ENCODE measurements at regions not wholly inside any gene's neighbourhood (a gene's known extent, or its start where the extent isn't known, plus 50 kb on each side); places are given as distances from the start of the nearest gene placed in this dataset.

GRCh38 chr5:141786700-141787099 is 91.5 kb downstream of the PCDH1 start:
- H3K27me3 ChIP-seq (ENCODE audit: control insufficient read depth in 3 of 3, insufficient read depth in 3 of 3, low read length in 3 of 3): peaks cover 3 to 14% (median 11%) of the 10 kb centered on the region in 3 donors
- H3K4me1 ChIP-seq (ENCODE audit: control insufficient read depth in 3 of 3, insufficient read depth in 3 of 3, low read length in 3 of 3): peaks cover 0 to 4% (median 0%) of the 10 kb centered on the region in 3 donors
- no peaks in the 10 kb centered on the region for H3K9me3 ChIP-seq (ENCODE audit: control insufficient read depth in 3 of 3, low read length in 3 of 3)
- H3K9ac ChIP-seq (ENCODE audit: low read depth in 1 of 3, low read length in 3 of 3): no peak overlapping the region
- no peaks in the 10 kb centered on the region for H3K36me3 ChIP-seq (ENCODE audit: control insufficient read depth in 3 of 3, insufficient read depth in 3 of 3, low read length in 3 of 3)
- H3K27ac ChIP-seq (ENCODE audit: low read depth, low read length): no peak overlapping the region
- H3K4me3 ChIP-seq (ENCODE audit: low read length in 3 of 3): no peak overlapping the region

GRCh38 chr5:141785711-141786110 is 92.5 kb downstream of the PCDH1 start:
- Histone ChIP-seq H3K4me3 (ENCODE audit: low read length in 3 of 3) (no peak overlapping the region), H3K4me1 (ENCODE audit: control insufficient read depth in 3 of 3, insufficient read depth in 3 of 3, low read length in 3 of 3) (peaks cover 0 to 7% (median 0%) of the 10 kb centered on the region in 3 donors), H3K9me3 (ENCODE audit: control insufficient read depth in 3 of 3, low read length in 3 of 3) (no peaks in the 10 kb centered on the region), H3K9ac (ENCODE audit: low read depth in 1 of 3, low read length in 3 of 3) (no peak overlapping the region), H3K36me3 (ENCODE audit: control insufficient read depth in 3 of 3, insufficient read depth in 3 of 3, low read length in 3 of 3) (no peaks in the 10 kb centered on the region), H3K27me3 (ENCODE audit: control insufficient read depth in 3 of 3, insufficient read depth in 3 of 3, low read length in 3 of 3) (peaks cover 3 to 15% (median 11%) of the 10 kb centered on the region in 3 donors), H3K27ac (ENCODE audit: low read depth, low read length) (no peak overlapping the region)

- Histone ChIP-seq H3K4me1 (ENCODE audit: control insufficient read depth in 3 of 3, insufficient read depth in 3 of 3, low read length in 3 of 3) (peaks cover 0 to 11% (median under 1%) of the 10 kb centered on the region in 3 donors), H3K36me3 (ENCODE audit: control insufficient read depth in 3 of 3, insufficient read depth in 3 of 3, low read length in 3 of 3) (no peaks in the 10 kb centered on the region), H3K9me3 (ENCODE audit: control insufficient read depth in 3 of 3, low read length in 3 of 3) (no peaks in the 10 kb centered on the region), H3K9ac (ENCODE audit: low read depth in 1 of 3, low read length in 3 of 3) (no peak overlapping the region), H3K27ac (ENCODE audit: low read depth, low read length) (no peak overlapping the region), H3K27me3 (ENCODE audit: control insufficient read depth in 3 of 3, insufficient read depth in 3 of 3, low read length in 3 of 3) (peaks cover 3 to 15% (median 11%) of the 10 kb centered on the region in 3 donors), H3K4me3 (ENCODE audit: low read length in 3 of 3) (no peak overlapping the region)
Observed at GRCh38 chr5:141785135-141785534, 93.1 kb downstream of the PCDH1 start.

- H3K4me3 ChIP-seq (ENCODE audit: low read length in 3 of 3): no peak overlapping the region
- no peaks in the 10 kb centered on the region for H3K9me3 ChIP-seq (ENCODE audit: control insufficient read depth in 3 of 3, low read length in 3 of 3)
- H3K27ac ChIP-seq (ENCODE audit: low read depth, low read length): no peak overlapping the region
- H3K9ac ChIP-seq (ENCODE audit: low read depth in 1 of 3, low read length in 3 of 3): no peak overlapping the region
- peaks cover 3 to 15% (median 11%) of the 10 kb centered on the region in 3 donors for H3K27me3 ChIP-seq (ENCODE audit: control insufficient read depth in 3 of 3, insufficient read depth in 3 of 3, low read length in 3 of 3)
- no peaks in the 10 kb centered on the region for H3K36me3 ChIP-seq (ENCODE audit: control insufficient read depth in 3 of 3, insufficient read depth in 3 of 3, low read length in 3 of 3)
- H3K4me1 ChIP-seq (ENCODE audit: control insufficient read depth in 3 of 3, insufficient read depth in 3 of 3, low read length in 3 of 3): peaks cover 2 to 15% (median 5%) of the 10 kb centered on the region in 3 donors
Observed at GRCh38 chr5:141784529-141784928, 93.7 kb downstream of the PCDH1 start.

GRCh38 chr5:141783947-141784296 is 94.3 kb downstream of the PCDH1 start:
- Histone ChIP-seq H3K4me1 (ENCODE audit: control insufficient read depth in 3 of 3, insufficient read depth in 3 of 3, low read length in 3 of 3) (peaks cover 2 to 15% (median 6%) of the 10 kb centered on the region in 3 donors), H3K9ac (ENCODE audit: low read depth in 1 of 3, low read length in 3 of 3) (no peak overlapping the region), H3K27me3 (ENCODE audit: control insufficient read depth in 3 of 3, insufficient read depth in 3 of 3, low read length in 3 of 3) (peaks cover 3 to 15% (median 9%) of the 10 kb centered on the region in 3 donors), H3K27ac (ENCODE audit: low read depth, low read length) (no peak overlapping the region), H3K36me3 (ENCODE audit: control insufficient read depth in 3 of 3, insufficient read depth in 3 of 3, low read length in 3 of 3) (no peaks in the 10 kb centered on the region), H3K4me3 (ENCODE audit: low read length in 3 of 3) (no peak overlapping the region), H3K9me3 (ENCODE audit: control insufficient read depth in 3 of 3, low read length in 3 of 3) (no peaks in the 10 kb centered on the region)

GRCh38 chr5:141783005-141783946 is 94.9 kb downstream of the PCDH1 start:
- Histone ChIP-seq H3K27ac (ENCODE audit: low read depth, low read length) (no peak overlapping the region), H3K4me1 (ENCODE audit: control insufficient read depth in 3 of 3, insufficient read depth in 3 of 3, low read length in 3 of 3) (peaks cover 2 to 15% (median 6%) of the 10 kb centered on the region in 3 donors), H3K36me3 (ENCODE audit: control insufficient read depth in 3 of 3, insufficient read depth in 3 of 3, low read length in 3 of 3) (no peaks in the 10 kb centered on the region), H3K27me3 (ENCODE audit: control insufficient read depth in 3 of 3, insufficient read depth in 3 of 3, low read length in 3 of 3) (peaks cover 3 to 14% (median 8%) of the 10 kb centered on the region in 3 donors), H3K9ac (ENCODE audit: low read depth in 1 of 3, low read length in 3 of 3) (no peak overlapping the region), H3K4me3 (ENCODE audit: low read length in 3 of 3) (no peak overlapping the region), H3K9me3 (ENCODE audit: control insufficient read depth in 3 of 3, low read length in 3 of 3) (no peaks in the 10 kb centered on the region)

- Histone ChIP-seq H3K36me3 (ENCODE audit: control insufficient read depth in 3 of 3, insufficient read depth in 3 of 3, low read length in 3 of 3) (no peaks in the 10 kb centered on the region), H3K27me3 (ENCODE audit: control insufficient read depth in 3 of 3, insufficient read depth in 3 of 3, low read length in 3 of 3) (peaks cover 0 to 12% (median 1%) of the 10 kb centered on the region in 3 donors), H3K9me3 (ENCODE audit: control insufficient read depth in 3 of 3, low read length in 3 of 3) (no peaks in the 10 kb centered on the region), H3K27ac (ENCODE audit: low read depth, low read length) (no peak overlapping the region), H3K9ac (ENCODE audit: low read depth in 1 of 3, low read length in 3 of 3) (no peak overlapping the region), H3K4me3 (ENCODE audit: low read length in 3 of 3) (no peak overlapping the region), H3K4me1 (ENCODE audit: control insufficient read depth in 3 of 3, insufficient read depth in 3 of 3, low read length in 3 of 3) (peaks cover 2 to 12% (median 6%) of the 10 kb centered on the region in 3 donors)
Observed at GRCh38 chr5:141781910-141782309, 96.3 kb downstream of the PCDH1 start.

GRCh38 chr5:141780952-141781781 is 97.0 kb downstream of the PCDH1 start:
- Histone ChIP-seq H3K4me3 (ENCODE audit: low read length in 3 of 3) (no peak overlapping the region), H3K27me3 (ENCODE audit: control insufficient read depth in 3 of 3, insufficient read depth in 3 of 3, low read length in 3 of 3) (peaks cover 0 to 12% (median 0%) of the 10 kb centered on the region in 3 donors), H3K9ac (ENCODE audit: low read depth in 1 of 3, low read length in 3 of 3) (no peak overlapping the region), H3K36me3 (ENCODE audit: control insufficient read depth in 3 of 3, insufficient read depth in 3 of 3, low read length in 3 of 3) (no peaks in the 10 kb centered on the region), H3K4me1 (ENCODE audit: control insufficient read depth in 3 of 3, insufficient read depth in 3 of 3, low read length in 3 of 3) (peaks cover 2 to 12% (median 6%) of the 10 kb centered on the region in 3 donors), H3K9me3 (ENCODE audit: control insufficient read depth in 3 of 3, low read length in 3 of 3) (no peaks in the 10 kb centered on the region), H3K27ac (ENCODE audit: low read depth, low read length) (no peak overlapping the region)

- no peak overlapping the region for H3K27ac ChIP-seq (ENCODE audit: low read depth, low read length)
Observed at GRCh38 chr5:141780240-141780951, 97.8 kb downstream of the PCDH1 start.

More at GRCh38 chr5:141780240-141780951, 97.8 kb downstream of the PCDH1 start:
- no peaks in the 10 kb centered on the region for H3K36me3 ChIP-seq (ENCODE audit: control insufficient read depth in 3 of 3, insufficient read depth in 3 of 3, low read length in 3 of 3)
- H3K4me1 ChIP-seq (ENCODE audit: control insufficient read depth in 3 of 3, insufficient read depth in 3 of 3, low read length in 3 of 3): peaks cover 2 to 12% (median 6%) of the 10 kb centered on the region in 3 donors
- H3K27me3 ChIP-seq (ENCODE audit: control insufficient read depth in 3 of 3, insufficient read depth in 3 of 3, low read length in 3 of 3): peaks cover 0 to 12% (median 0%) of the 10 kb centered on the region in 3 donors
- no peaks in the 10 kb centered on the region for H3K9me3 ChIP-seq (ENCODE audit: control insufficient read depth in 3 of 3, low read length in 3 of 3)
- H3K4me3 ChIP-seq (ENCODE audit: low read length in 3 of 3): no peak overlapping the region
- H3K9ac ChIP-seq (ENCODE audit: low read depth in 1 of 3, low read length in 3 of 3): no peak overlapping the region
